B cell (primary cell): ENCODE measurements at regions not wholly inside any gene's neighbourhood (a gene's known extent, or its start where the extent isn't known, plus 50 kb on each side); places are given as distances from the start of the nearest gene placed in this dataset.

Source experiments
- ATAC-seq: fragments of 200-7000 bp; cut with Tn5 transposase; one replicate; pipeline ENCODE4 v1.10.0; 2021; ENCODE audit warnings: low read depth, mild to moderate bottlenecking, moderate number of reproducible peaks, moderate library complexity
- CTCF ChIA-PET: fragments of 350-600 bp; sonication (Branson Sonifier 250); formaldehyde crosslinking; loops from one replicate; lab custom pipeline; 2021; ENCODE audit warnings: antibody characterized with exemption, inconsistent platforms; lab: Charles Lee
- POLR2A ChIA-PET: fragments of 350-600 bp; sonication (Branson Sonifier 250); formaldehyde crosslinking; loops from one replicate; lab custom pipeline; 2021; ENCODE audit warnings: antibody characterized with exemption; lab: Charles Lee
- DNase-seq: peaks from one replicate; pipeline ENCODE4 v3.0.0; 2013
- H2AFZ ChIP-seq: 2 replicates; pipeline ENCODE4 v1.6.1; 2012; ENCODE audit warnings: mild to moderate bottlenecking, low read depth, low read length; ENCODE audit not compliant: insufficient read depth, poor library complexity, severe bottlenecking
- H3K27ac ChIP-seq, 2 donors: 1 replicate in 1 of 2; 2 replicates in 1 of 2; pipeline ENCODE4 v1.5.1; 2012 to 2013; ENCODE audit warnings: low read length in 2 of 2, mild to moderate bottlenecking in 2 of 2, moderate library complexity in 1 of 2
- H3K27me3 ChIP-seq, 4 experiments: fragments of 200-600 bp in 1 of 4; sonication (generic) in 1 of 4; replicated peaks in 1 of 4; 1 replicate in 2 of 4; 2 replicates in 2 of 4; pipeline versions ENCODE4 v1.6.1 to v1.7.0; 2013 to 2016; ENCODE audit warnings: low read length in 3 of 4, mild to moderate bottlenecking in 2 of 4, mixed read lengths in 1 of 4, moderate library complexity in 1 of 4; ENCODE audit not compliant: insufficient read depth in 4 of 4, control insufficient read depth in 3 of 4; ENCODE audit errors: control extremely low read depth in 1 of 4
- H3K36me3 ChIP-seq, 2 experiments: replicated peaks in 1 of 2; 1 replicate in 1 of 2; 2 replicates in 1 of 2; pipeline versions ENCODE4 v1.6.1 to v1.7.1; 2013; ENCODE audit warnings: low read length in 1 of 2; ENCODE audit not compliant: insufficient read depth in 2 of 2, control insufficient read depth in 1 of 2; ENCODE audit errors: control extremely low read depth in 1 of 2, extremely low read depth in 1 of 2
- H3K4me1 ChIP-seq, 2 donors: fragments of 200-600 bp in 1 of 2; sonication (generic) in 1 of 2; 1 replicate in 1 of 2; 2 replicates in 1 of 2; pipeline versions ENCODE4 v1.5.1 to v1.6.1; 2013 to 2017; ENCODE audit warnings: low read length in 2 of 2; ENCODE audit not compliant: control insufficient read depth in 2 of 2, insufficient read depth in 2 of 2
- H3K4me2 ChIP-seq: replicated peaks from 2 replicates; pipeline ENCODE3; 2012; ENCODE audit warnings: mild to moderate bottlenecking, low read depth, low read length; ENCODE audit not compliant: poor library complexity, severe bottlenecking
- H3K4me3 ChIP-seq, 5 experiments: fragments of 200-600 bp in 1 of 5; sonication (generic) in 1 of 5; 1 replicate in 3 of 5; 2 replicates in 2 of 5; pipeline versions ENCODE4 v1.5.1 to v1.7.0; 2011 to 2016; ENCODE audit warnings: low read length in 4 of 5, mild to moderate bottlenecking in 4 of 5, low read depth in 2 of 5, control low read depth in 1 of 5, moderate library complexity in 1 of 5; ENCODE audit not compliant: insufficient read depth in 1 of 5; ENCODE audit errors: control extremely low read depth in 1 of 5, extremely low read depth in 1 of 5
- H3K79me2 ChIP-seq: fragments of 200-600 bp; sonication (generic); one replicate; pipeline ENCODE4 v1.6.0; 2016; ENCODE audit warnings: low read length; ENCODE audit not compliant: control insufficient read depth, insufficient read depth
- H3K9ac ChIP-seq: fragments of 200-600 bp; sonication (generic); 2 replicates; pipeline ENCODE4 v1.6.1; 2017; ENCODE audit warnings: mild to moderate bottlenecking, low read length, moderate library complexity
- H3K9me3 ChIP-seq, 3 donors: one replicate each; pipeline versions ENCODE4 v1.6.1 to v1.7.1; 2013; ENCODE audit warnings: low read length in 2 of 3; ENCODE audit not compliant: control insufficient read depth in 2 of 3, insufficient read depth in 1 of 3; ENCODE audit errors: control extremely low read depth in 1 of 3
- H4K20me1 ChIP-seq: 2 replicates; pipeline ENCODE4 v1.6.0; 2012; ENCODE audit warnings: mild to moderate bottlenecking, low read length; ENCODE audit not compliant: insufficient read depth, control insufficient read depth, poor library complexity, severe bottlenecking
- H3K27ac Mint-ChIP-seq: one replicate; pipeline ENCODE4 v1.8.0; 2021; ENCODE audit warnings: mixed read lengths
- H3K27me3 Mint-ChIP-seq: one replicate; pipeline ENCODE4 v1.8.0; 2021; ENCODE audit warnings: mixed read lengths
- H3K4me1 Mint-ChIP-seq: one replicate; pipeline ENCODE4 v1.8.0; 2021; ENCODE audit warnings: mixed read lengths
- H3K4me3 Mint-ChIP-seq: one replicate; pipeline ENCODE4 v1.8.0; 2021; ENCODE audit warnings: mixed read lengths
- H3K9me3 Mint-ChIP-seq: one replicate; pipeline ENCODE4 v1.8.0; 2022; ENCODE audit warnings: mixed read lengths; ENCODE audit not compliant: insufficient read depth
- CTCF ChIP-seq: fragments of 200-600 bp; IDR thresholded peaks from one replicate; pipeline ENCODE4 v1.8.0; 2022; ENCODE audit warnings: antibody characterized with exemption, mild to moderate bottlenecking
- EZH2 ChIP-seq: IDR thresholded peaks from 2 replicates; pipeline ENCODE4 v1.6.1; 2012; ENCODE audit warnings: borderline replicate concordance, low read depth, mild to moderate bottlenecking, moderate library complexity, low read length; ENCODE audit not compliant: insufficient read depth, poor library complexity, severe bottlenecking
- WGBS: methylation state at CpG from one replicate; pipeline ENCODE4 v1.1.5; 2013; ENCODE audit warnings: missing lambda C conversion rate; ENCODE audit not compliant: insufficient coverage; 5-methylcytosine and 5-hydroxymethylcytosine counted together
- intact Hi-C: fragments of 100-400 bp; cut with micrococcal nuclease; formaldehyde crosslinking; loops from one replicate; pipeline ENCODE4 v1.10.0; 2022

- no peak overlapping the region for H3K4me2 ChIP-seq
- H3K9ac ChIP-seq = no peak overlapping the region
- H3K27ac ChIP-seq = no peak overlapping the region
- TF ChIP-seq CTCF (no peak), EZH2 (no peak)
- no peak for DNase-seq
- ChIA-PET CTCF (no interaction called here), POLR2A (no interaction called here)
- Mint-ChIP-seq H3K9me3 (no peaks in the 10 kb centered on the region), H3K27ac (no peak overlapping the region), H3K4me3 (no peak overlapping the region), H3K27me3 (peaks cover 8% of the 10 kb centered on the region), H3K4me1 (no peaks in the 10 kb centered on the region)
- H3K36me3 ChIP-seq = no peaks in the 10 kb centered on the region
- intact Hi-C loops = no loop called here
- no peaks in the 10 kb centered on the region for H3K9me3 ChIP-seq
- WGBS = 94% methylated on average over 2 of the region's 3 CpGs
- H3K27me3 ChIP-seq = no peaks in the 10 kb centered on the region
- no peak for ATAC-seq
- no peaks in the 10 kb centered on the region for H3K79me2 ChIP-seq
- no peak overlapping the region for H2AFZ ChIP-seq
- no peaks in the 10 kb centered on the region for H4K20me1 ChIP-seq
- no peak overlapping the region for H3K4me3 ChIP-seq
- no peaks in the 10 kb centered on the region for H3K4me1 ChIP-seq
Measured at GRCh38 chr5:155081618-155082017, 68.1 kb downstream of the KIF4B start.

- H3K4me3 ChIP-seq = no peak overlapping the region
- no peaks in the 10 kb centered on the region for H3K79me2 ChIP-seq
- H3K27me3 ChIP-seq = no peaks in the 10 kb centered on the region
- Mint-ChIP-seq H3K4me1 (no peaks in the 10 kb centered on the region), H3K27me3 (peaks cover 8% of the 10 kb centered on the region), H3K4me3 (no peak overlapping the region), H3K27ac (no peak overlapping the region), H3K9me3 (no peaks in the 10 kb centered on the region)
- POLR2A ChIA-PET = no interaction called here
- H3K27ac ChIP-seq = no peak overlapping the region
- no peaks in the 10 kb centered on the region for H3K4me1 ChIP-seq
- ATAC-seq (no peak), DNase-seq (no peak)
- no peaks in the 10 kb centered on the region for H3K36me3 ChIP-seq
- intact Hi-C loops = no loop called here
- no peak overlapping the region for H2AFZ ChIP-seq
- H3K9me3 ChIP-seq = no peaks in the 10 kb centered on the region
- TF ChIP-seq CTCF = no peak
- no peak for TF ChIP-seq EZH2
- H4K20me1 ChIP-seq = no peaks in the 10 kb centered on the region
- CTCF ChIA-PET = no interaction called here
- 88% methylated on average over 3 of the region's 4 CpGs for WGBS
- no peak overlapping the region for H3K9ac ChIP-seq
- no peak overlapping the region for H3K4me2 ChIP-seq
Measured at GRCh38 chr5:155082401-155082800, 68.8 kb downstream of the KIF4B start.
